ENCODE measurements at regions not wholly inside any gene's neighbourhood (a gene's known extent, or its start where the extent isn't known, plus 50 kb on each side); places are given as distances from the start of the nearest gene placed in this dataset.
A peak's percentile ranks its signal among the peaks of the same experiment; 100 is the strongest.

DNA sequence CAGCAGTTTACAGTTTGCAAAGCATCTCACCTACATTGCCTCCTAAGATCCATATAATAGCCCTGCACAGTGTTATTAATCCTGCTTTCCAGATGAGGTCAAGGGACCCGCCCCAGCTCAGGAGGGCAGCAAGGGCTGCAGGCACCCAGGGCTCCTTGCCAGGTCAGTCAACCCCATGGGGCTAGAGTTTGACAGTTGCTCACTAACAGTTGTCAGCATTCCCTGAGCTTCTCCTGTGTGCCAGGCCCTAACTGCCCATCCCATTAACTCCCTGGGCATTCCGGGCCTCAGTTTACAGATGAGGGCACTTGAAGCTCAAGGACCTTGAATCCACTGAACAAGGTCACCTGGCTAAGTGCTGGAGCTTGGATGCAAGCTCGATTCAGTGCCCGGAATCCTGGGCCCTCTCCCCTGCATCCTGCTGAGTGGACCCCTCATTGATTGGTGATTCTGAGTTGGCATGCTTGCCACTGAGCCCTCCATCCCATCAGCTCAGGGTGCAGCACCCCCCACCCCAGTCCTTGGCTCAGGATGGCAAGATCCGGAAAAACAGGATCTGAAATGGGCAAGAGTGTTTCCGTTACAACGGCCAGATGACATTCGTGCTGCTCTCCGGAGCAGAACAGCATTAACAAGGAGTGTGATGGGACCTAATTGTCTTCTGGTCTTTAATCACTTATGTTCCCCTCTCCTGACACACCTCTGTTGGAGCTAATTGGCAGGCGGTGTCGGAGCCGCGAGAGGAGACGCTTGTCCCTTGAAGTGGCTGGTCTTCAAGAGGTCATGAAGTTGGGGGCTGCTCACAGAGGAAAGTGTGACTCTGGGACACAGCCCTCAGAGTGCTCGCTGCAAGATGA lies 87.4 kb upstream of the SHISAL1 start:
- DNase-seq: peak in 2 of 4 donors; percentile 3 to 7
- H3K36me3 ChIP-seq (replicated peaks in 1 of 2; ENCODE audit: insufficient read depth in 1 of 2, low read depth in 2 of 2): no peaks in the 10 kb centered on the region
- no peak for ATAC-seq
- H3K27me3 ChIP-seq: no peaks in the 10 kb centered on the region
- intact Hi-C loops (cut with DNase I): no loop called here
- H3K4me3 ChIP-seq: no peak overlapping the region
- no peaks in the 10 kb centered on the region for H3K9me3 ChIP-seq
- TF ChIP-seq POLR2A (IDR thresholded peaks at IDR 0.05): no peak
- TF ChIP-seq, protein P1, sequence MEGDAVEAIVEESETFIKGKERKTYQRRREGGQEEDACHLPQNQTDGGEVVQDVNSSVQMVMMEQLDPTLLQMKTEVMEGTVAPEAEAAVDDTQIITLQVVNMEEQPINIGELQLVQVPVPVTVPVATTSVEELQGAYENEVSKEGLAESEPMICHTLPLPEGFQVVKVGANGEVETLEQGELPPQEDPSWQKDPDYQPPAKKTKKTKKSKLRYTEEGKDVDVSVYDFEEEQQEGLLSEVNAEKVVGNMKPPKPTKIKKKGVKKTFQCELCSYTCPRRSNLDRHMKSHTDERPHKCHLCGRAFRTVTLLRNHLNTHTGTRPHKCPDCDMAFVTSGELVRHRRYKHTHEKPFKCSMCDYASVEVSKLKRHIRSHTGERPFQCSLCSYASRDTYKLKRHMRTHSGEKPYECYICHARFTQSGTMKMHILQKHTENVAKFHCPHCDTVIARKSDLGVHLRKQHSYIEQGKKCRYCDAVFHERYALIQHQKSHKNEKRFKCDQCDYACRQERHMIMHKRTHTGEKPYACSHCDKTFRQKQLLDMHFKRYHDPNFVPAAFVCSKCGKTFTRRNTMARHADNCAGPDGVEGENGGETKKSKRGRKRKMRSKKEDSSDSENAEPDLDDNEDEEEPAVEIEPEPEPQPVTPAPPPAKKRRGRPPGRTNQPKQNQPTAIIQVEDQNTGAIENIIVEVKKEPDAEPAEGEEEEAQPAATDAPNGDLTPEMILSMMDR (IDR thresholded peaks at IDR 0.05): no peak
- peaks cover 12% of the 10 kb centered on the region for H3K4me1 ChIP-seq
- no peak overlapping the region for H3K27ac ChIP-seq
- 56 to 67% methylated on average over 13 to 15 of the region's 15 CpGs for WGBS, 2 donors

DNA sequence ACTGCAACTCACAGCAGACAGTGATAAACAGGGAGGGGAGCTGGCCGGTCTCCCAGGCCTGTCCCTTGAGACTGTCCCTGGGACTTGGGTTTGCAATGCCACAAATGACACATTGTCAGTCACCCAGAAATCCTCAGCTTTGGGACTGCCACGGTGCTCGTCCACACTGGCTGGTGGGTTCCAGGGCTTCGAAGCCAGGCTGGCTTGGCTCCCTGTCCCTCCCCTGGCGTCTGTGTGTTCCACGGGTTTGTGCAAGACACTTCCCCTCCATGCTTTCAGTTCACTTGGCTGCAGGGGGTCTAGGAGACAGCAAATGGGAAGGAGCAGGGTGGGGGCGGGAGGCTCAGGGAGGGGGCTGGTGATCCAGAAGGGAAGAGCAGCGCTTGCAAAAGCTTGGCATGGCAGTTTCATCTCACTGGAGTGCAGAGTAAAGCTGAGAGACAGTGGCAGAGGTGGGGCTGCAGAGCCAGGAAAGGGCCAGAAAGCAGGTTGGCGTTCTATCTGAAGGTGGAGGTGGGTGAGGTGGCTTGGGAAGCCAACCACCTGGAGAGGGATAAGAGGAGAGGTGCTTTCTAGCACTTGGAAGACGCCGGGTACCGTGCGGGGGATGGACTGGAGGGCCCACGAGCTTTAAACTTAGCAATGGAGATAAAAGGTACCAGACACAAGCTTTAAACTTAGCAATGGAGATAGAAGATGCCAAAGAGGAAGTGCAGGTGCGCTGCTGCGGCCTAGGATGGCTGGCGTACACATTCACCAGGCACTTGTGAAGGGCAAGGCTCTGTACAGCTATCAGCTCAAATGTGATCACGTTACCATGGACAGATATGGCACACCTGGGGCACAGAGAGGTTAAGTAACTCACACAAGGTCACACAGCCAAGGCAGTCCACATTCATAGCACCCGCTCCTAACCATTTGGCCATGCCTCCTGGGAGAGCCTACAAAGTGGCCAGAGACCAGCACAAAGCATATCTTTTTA lies 86.4 kb upstream of the SHISAL1 start:
- intact Hi-C loops (cut with DNase I): no loop called here
- no peaks in the 10 kb centered on the region for H3K36me3 ChIP-seq (replicated peaks in 1 of 2; ENCODE audit: insufficient read depth in 1 of 2, low read depth in 2 of 2)
- ATAC-seq (no peak), DNase-seq (peak; percentile 3 to 73 (median 29))
- 38 to 43% methylated on average over 18 to 19 of the region's 19 CpGs for WGBS, 2 donors
- no peak for TF ChIP-seq POLR2A (IDR thresholded peaks at IDR 0.05)
- TF ChIP-seq, protein P1 (IDR thresholded peaks at IDR 0.05): no peak
- no peaks in the 10 kb centered on the region for H3K9me3 ChIP-seq
- H3K27ac ChIP-seq: peak overlapping the region in 1 of 4 donors; percentile 18
- no peak overlapping the region for H3K4me3 ChIP-seq
- H3K27me3 ChIP-seq: no peaks in the 10 kb centered on the region
- H3K4me1 ChIP-seq: peaks cover 12% of the 10 kb centered on the region

DNA sequence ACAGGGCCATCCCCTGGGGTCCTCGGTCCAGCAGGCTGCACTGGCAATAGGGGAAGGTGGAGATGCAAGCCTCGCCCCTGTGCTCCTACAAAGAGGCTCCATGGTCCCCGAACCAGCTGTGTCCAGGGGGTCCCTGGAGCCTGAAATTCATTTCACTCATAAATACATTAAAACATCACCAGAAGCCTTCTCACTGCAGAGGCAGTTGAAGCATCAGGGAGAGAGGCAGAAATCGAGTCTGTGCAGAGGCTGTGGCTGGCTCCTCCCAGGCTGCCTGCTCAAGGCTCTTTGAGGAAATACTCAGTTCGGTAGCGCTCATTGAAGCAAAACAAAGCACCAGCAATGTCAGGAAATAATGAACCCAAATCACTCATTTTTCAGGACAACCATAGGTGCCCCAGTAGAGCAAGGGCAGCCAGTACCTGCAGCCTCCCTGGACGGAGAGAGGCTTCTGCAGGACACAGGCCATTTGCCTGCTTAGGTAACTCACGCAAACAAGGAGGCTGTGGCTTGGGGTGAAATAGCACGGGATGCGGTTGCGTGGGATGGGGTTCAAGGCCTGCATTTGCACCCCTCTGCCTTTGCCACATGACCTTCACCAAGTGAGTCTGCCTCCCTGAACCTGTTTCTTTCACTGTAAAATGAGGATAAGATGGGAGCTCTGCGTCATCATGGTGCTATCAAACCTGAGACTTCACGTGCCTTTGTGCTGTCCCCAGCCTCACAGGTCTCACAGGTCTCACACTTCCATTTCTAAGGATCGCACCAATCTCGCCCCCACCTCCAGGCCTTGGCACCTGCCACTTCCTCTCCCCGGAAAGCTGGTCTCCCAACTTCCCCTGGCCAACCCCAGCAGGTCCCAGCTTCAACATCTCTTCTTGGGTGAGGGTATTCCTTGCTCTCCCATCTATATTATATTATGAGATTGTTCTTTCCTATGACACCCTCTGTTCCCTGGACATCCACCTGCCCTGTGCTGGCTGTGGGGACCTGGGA lies 84.3 kb upstream of the SHISAL1 start:
- H3K4me1 ChIP-seq: peaks cover 12% of the 10 kb centered on the region
- ATAC-seq (no peak), DNase-seq (peak in 1 of 4 donors; percentile 2)
- H3K9me3 ChIP-seq: no peaks in the 10 kb centered on the region
- no peak overlapping the region for H3K4me3 ChIP-seq
- WGBS, 2 donors: 80 to 82% methylated on average over 14 to 16 of the region's 16 CpGs
- TF ChIP-seq POLR2A (IDR thresholded peaks at IDR 0.05): no peak
- TF ChIP-seq, protein P1 (IDR thresholded peaks at IDR 0.05): no peak
- no peaks in the 10 kb centered on the region for H3K27me3 ChIP-seq
- intact Hi-C loops (cut with DNase I): no loop called here
- no peaks in the 10 kb centered on the region for H3K36me3 ChIP-seq (replicated peaks in 1 of 2; ENCODE audit: insufficient read depth in 1 of 2, low read depth in 2 of 2)
- no peak overlapping the region for H3K27ac ChIP-seq

DNA sequence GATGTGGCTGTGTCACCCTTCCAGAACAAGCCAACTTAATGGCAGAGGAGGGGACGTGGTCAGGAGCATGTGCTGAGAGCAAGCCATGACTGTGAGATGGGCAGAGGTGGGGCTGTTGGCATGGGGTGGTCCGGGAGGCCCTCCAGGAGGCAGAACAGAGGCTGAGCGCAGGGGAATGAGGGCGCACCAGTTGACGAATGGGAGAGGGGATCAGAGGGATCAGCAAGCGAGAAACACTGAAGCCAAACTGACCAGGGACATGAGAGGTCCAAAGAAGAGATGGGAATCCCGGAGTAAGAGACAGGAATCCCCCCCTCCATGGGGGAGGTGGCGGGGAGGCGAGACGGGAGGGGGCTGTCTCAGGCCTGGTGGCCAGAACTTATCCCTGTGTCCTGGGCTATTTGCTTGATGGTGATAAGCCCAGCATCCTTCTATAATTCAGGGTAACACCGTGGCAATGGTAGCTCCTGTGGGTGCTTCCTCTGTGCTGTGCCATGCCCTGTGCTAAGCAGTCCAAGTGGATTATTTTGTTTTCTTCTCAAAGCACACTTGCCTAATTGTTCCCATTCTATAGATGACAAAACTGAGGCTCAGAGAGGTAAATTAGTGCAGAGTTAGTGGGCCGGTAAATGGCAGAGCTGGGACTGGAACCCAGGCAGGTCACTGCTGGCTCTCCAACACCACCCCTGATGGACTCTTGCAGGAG lies 83.4 kb upstream of the SHISAL1 start:
- TF ChIP-seq POLR2A (IDR thresholded peaks at IDR 0.05): no peak
- TF ChIP-seq, protein P1 (IDR thresholded peaks at IDR 0.05): no peak
- Histone ChIP-seq H3K27me3 (no peaks in the 10 kb centered on the region), H3K4me3 (no peak overlapping the region), H3K27ac (no peak overlapping the region), H3K9me3 (no peaks in the 10 kb centered on the region), H3K36me3 (replicated peaks in 1 of 2; ENCODE audit: insufficient read depth in 1 of 2, low read depth in 2 of 2) (no peaks in the 10 kb centered on the region), H3K4me1 (peaks cover 12% of the 10 kb centered on the region)
- intact Hi-C loops (cut with DNase I): no loop called here
- DNase-seq: peak in 2 of 4 donors; percentile 2 to 3
- WGBS, 2 donors: 84 to 85% methylated on average over 12 of the region's 12 CpGs
- no peak for ATAC-seq
